ENCODE measurements at regions not wholly inside any gene's neighbourhood (a gene's known extent, or its start where the extent isn't known, plus 50 kb on each side); places are given as distances from the start of the nearest gene placed in this dataset.
A peak's percentile ranks its signal among the peaks of the same experiment; 100 is the strongest.

GRCh38 chr4:131063878-131064277 lies 1967.9 kb downstream of the C4orf33 start:
- H3K27me3 ChIP-seq (replicated peaks; ENCODE audit: insufficient read depth), result no peaks in the 10 kb centered on the region
- no peaks in the 10 kb centered on the region for H3K9me3 ChIP-seq
- intact Hi-C loops (cut with DNase I), result no loop called here
- no peaks in the 10 kb centered on the region for H3K36me3 ChIP-seq
- 97% methylated on average over 5 of the region's 5 CpGs for WGBS
- no peak overlapping the region for H3K27ac ChIP-seq
- DNase-seq (ENCODE audit: low spot score), result no peak
- H3K4me3 ChIP-seq, result no peak overlapping the region
- TF ChIP-seq, protein P1, sequence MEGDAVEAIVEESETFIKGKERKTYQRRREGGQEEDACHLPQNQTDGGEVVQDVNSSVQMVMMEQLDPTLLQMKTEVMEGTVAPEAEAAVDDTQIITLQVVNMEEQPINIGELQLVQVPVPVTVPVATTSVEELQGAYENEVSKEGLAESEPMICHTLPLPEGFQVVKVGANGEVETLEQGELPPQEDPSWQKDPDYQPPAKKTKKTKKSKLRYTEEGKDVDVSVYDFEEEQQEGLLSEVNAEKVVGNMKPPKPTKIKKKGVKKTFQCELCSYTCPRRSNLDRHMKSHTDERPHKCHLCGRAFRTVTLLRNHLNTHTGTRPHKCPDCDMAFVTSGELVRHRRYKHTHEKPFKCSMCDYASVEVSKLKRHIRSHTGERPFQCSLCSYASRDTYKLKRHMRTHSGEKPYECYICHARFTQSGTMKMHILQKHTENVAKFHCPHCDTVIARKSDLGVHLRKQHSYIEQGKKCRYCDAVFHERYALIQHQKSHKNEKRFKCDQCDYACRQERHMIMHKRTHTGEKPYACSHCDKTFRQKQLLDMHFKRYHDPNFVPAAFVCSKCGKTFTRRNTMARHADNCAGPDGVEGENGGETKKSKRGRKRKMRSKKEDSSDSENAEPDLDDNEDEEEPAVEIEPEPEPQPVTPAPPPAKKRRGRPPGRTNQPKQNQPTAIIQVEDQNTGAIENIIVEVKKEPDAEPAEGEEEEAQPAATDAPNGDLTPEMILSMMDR (IDR thresholded peaks at IDR 0.05), result no peak
- TF ChIP-seq POLR2A (IDR thresholded peaks at IDR 0.05) (no peak), POLR2AphosphoS5 (IDR thresholded peaks at IDR 0.05) (no peak)
- H3K4me1 ChIP-seq (replicated peaks), result no peaks in the 10 kb centered on the region

GRCh38 chr4:131081069-131081468 lies 1985.1 kb downstream of the C4orf33 start:
- H3K36me3 ChIP-seq, result no peaks in the 10 kb centered on the region
- no peaks in the 10 kb centered on the region for H3K9me3 ChIP-seq
- intact Hi-C loops (cut with DNase I), result no loop called here
- no peak overlapping the region for H3K4me3 ChIP-seq
- H3K4me1 ChIP-seq (replicated peaks), result no peaks in the 10 kb centered on the region
- no peaks in the 10 kb centered on the region for H3K27me3 ChIP-seq (replicated peaks; ENCODE audit: insufficient read depth)
- no peak overlapping the region for H3K27ac ChIP-seq
- DNase-seq (ENCODE audit: low spot score), result no peak
- TF ChIP-seq, protein P1 (IDR thresholded peaks at IDR 0.05), result no peak
- no peak for TF ChIP-seq POLR2A (IDR thresholded peaks at IDR 0.05)
- TF ChIP-seq POLR2AphosphoS5 (IDR thresholded peaks at IDR 0.05), result no peak

DNA sequence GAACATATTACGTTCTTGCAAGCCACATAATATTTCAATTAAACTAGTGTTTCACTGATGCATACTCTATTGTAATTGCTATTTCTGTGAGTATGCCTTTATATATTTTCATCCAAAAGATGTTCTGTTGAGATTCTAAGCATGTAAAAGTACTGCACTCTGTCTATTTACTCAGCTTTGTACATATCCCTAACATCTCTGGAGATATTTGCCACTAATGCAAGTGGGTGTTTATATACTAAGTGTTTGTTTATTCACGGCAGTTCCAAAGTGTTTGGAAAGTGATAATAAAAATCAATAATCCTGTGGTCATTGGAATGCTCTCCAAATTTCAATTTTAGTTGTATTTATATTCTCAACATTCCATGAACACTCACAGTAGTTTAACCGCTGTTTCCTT lies 1989.0 kb downstream of the C4orf33 start:
- Histone ChIP-seq H3K4me1 (replicated peaks) (no peaks in the 10 kb centered on the region), H3K9me3 (no peaks in the 10 kb centered on the region), H3K4me3 (no peak overlapping the region), H3K36me3 (no peaks in the 10 kb centered on the region), H3K27me3 (replicated peaks; ENCODE audit: insufficient read depth) (no peaks in the 10 kb centered on the region), H3K27ac (no peak overlapping the region)
- no peak for DNase-seq (ENCODE audit: low spot score)
- TF ChIP-seq, protein P1 (IDR thresholded peaks at IDR 0.05), result no peak
- TF ChIP-seq POLR2AphosphoS5 (IDR thresholded peaks at IDR 0.05) (no peak), POLR2A (IDR thresholded peaks at IDR 0.05) (no peak)
- WGBS, result 64% methylated on average over 3 of the region's 3 CpGs
- intact Hi-C loops (cut with DNase I), result no loop called here

DNA sequence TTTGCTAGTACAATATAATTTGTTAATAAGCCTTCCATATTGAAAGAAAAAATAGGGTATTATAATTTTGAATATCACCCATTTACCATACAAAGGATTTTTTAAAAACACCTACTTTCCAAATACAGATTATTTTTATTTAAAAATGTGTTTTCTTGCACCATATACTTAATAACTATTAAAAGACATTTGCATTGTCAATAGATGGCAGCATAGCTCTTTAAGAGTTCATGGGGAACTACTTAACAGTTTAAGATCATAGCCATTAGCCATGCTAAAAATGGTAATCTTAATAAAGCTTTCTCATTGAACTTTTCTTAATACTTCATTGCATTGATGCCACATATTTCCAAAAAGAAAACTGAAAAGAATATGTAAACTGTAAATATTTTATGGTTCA lies 1995.9 kb downstream of the C4orf33 start:
- no peaks in the 10 kb centered on the region for H3K36me3 ChIP-seq
- intact Hi-C loops (cut with DNase I), result no loop called here
- H3K27me3 ChIP-seq (replicated peaks; ENCODE audit: insufficient read depth), result no peaks in the 10 kb centered on the region
- H3K4me1 ChIP-seq (replicated peaks), result no peaks in the 10 kb centered on the region
- TF ChIP-seq POLR2A (IDR thresholded peaks at IDR 0.05), result no peak
- no peak for TF ChIP-seq POLR2AphosphoS5 (IDR thresholded peaks at IDR 0.05)
- TF ChIP-seq, protein P1 (IDR thresholded peaks at IDR 0.05), result peak; percentile 14 to 41 (median 26)
- H3K9me3 ChIP-seq, result no peaks in the 10 kb centered on the region
- H3K27ac ChIP-seq, result no peak overlapping the region
- no peak overlapping the region for H3K4me3 ChIP-seq
- DNase-seq (ENCODE audit: low spot score), result no peak

- no peak for TF ChIP-seq POLR2AphosphoS5 (IDR thresholded peaks at IDR 0.05)
- TF ChIP-seq POLR2A (IDR thresholded peaks at IDR 0.05), result no peak
- TF ChIP-seq, protein P1 (IDR thresholded peaks at IDR 0.05), result no peak
- no peak for DNase-seq (ENCODE audit: low spot score)
- intact Hi-C loops (cut with DNase I), result no loop called here
- WGBS, result 61% methylated on average over 2 of the region's 2 CpGs
- Histone ChIP-seq H3K27me3 (replicated peaks; ENCODE audit: insufficient read depth) (no peaks in the 10 kb centered on the region), H3K36me3 (no peaks in the 10 kb centered on the region), H3K4me3 (no peak overlapping the region), H3K27ac (no peak overlapping the region), H3K4me1 (replicated peaks) (no peaks in the 10 kb centered on the region), H3K9me3 (no peaks in the 10 kb centered on the region)
Observed at GRCh38 chr4:131093303-131093702, 1997.4 kb downstream of the C4orf33 start.
